SK-N-SH (cell line): ENCODE measurements at regions not wholly inside any gene's neighbourhood (a gene's known extent, or its start where the extent isn't known, plus 50 kb on each side); places are given as distances from the start of the nearest gene placed in this dataset.

Source experiments
- CTCF ChIA-PET: fragments of 300-600, 350-600 bp; formaldehyde crosslinking; extraction: SDS; loops from one replicate; lab custom pipeline; 2021; lab: Yijun Ruan, JAX
- POLR2A ChIA-PET: fragments of 350-600 bp; sonication (Branson Sonifier 250); formaldehyde crosslinking; extraction: SDS; loops from one replicate; lab custom pipeline; 2020; ENCODE audit warnings: antibody characterized with exemption, inconsistent platforms; lab: Yijun Ruan, JAX
- DNase-seq: peaks from one replicate; pipeline ENCODE4 v3.0.0; 2012
- H2AFZ ChIP-seq: fragments of 200-600 bp; sonication (generic); 2 replicates; pipeline ENCODE4 v1.8.1; 2016; ENCODE audit warnings: antibody characterized with exemption, mild to moderate bottlenecking, low read depth
- H3F3A ChIP-seq: fragments of 200-600 bp; sonication (generic); replicated peaks from 2 replicates; pipeline ENCODE3; 2016; ENCODE audit warnings: antibody characterized with exemption, mild to moderate bottlenecking; ENCODE audit not compliant: insufficient read depth
- H3K27ac ChIP-seq, 2 experiments: fragments of 200-500 bp in 1 of 2; fragments of 200-600 bp in 1 of 2; sonication (Bioruptor generic) in 1 of 2; sonication (generic), shearing (Covaris generic) in 1 of 2; 2 replicates each; pipeline versions ENCODE4 v1.5.1 to v1.6.1; 2014 to 2016; ENCODE audit warnings: low read depth in 2 of 2, inconsistent platforms in 1 of 2, low read length in 1 of 2, mild to moderate bottlenecking in 1 of 2, mixed read lengths in 1 of 2
- H3K27me3 ChIP-seq: fragments of 200-600 bp; sonication (generic), shearing (Covaris generic); 2 replicates; pipeline ENCODE4 v1.6.1; 2016; ENCODE audit warnings: mixed run types; ENCODE audit not compliant: insufficient read depth
- H3K36me3 ChIP-seq, 2 experiments: fragments of 200-500 bp in 1 of 2; fragments of 200-600 bp in 1 of 2; sonication (Bioruptor generic) in 1 of 2; sonication (generic) in 1 of 2; replicated peaks in 1 of 2; 2 replicates each; pipeline versions ENCODE3 to v1.5.1; 2014 to 2016; ENCODE audit warnings: low read length in 1 of 2, mild to moderate bottlenecking in 1 of 2; ENCODE audit not compliant: insufficient read depth in 2 of 2, control insufficient read depth in 1 of 2
- H3K4me1 ChIP-seq, 2 experiments: fragments of 200-500 bp in 1 of 2; fragments of 200-600 bp in 1 of 2; sonication (Bioruptor generic) in 1 of 2; sonication (generic), shearing (Covaris generic) in 1 of 2; 2 replicates each; pipeline versions ENCODE4 v1.5.1 to v1.6.1; 2014 to 2016; ENCODE audit warnings: low read depth in 1 of 2, low read length in 1 of 2, mixed run types in 1 of 2; ENCODE audit not compliant: insufficient read depth in 2 of 2, control insufficient read depth in 1 of 2
- H3K4me2 ChIP-seq: fragments of 200-600 bp; sonication (generic), shearing (Covaris generic); 2 replicates; pipeline ENCODE4 v1.6.1; 2017; ENCODE audit warnings: mixed run types
- H3K4me3 ChIP-seq, 2 experiments: fragments of 200-500 bp in 1 of 2; fragments of 200-600 bp in 1 of 2; sonication (Bioruptor generic) in 1 of 2; sonication (generic), shearing (Covaris generic) in 1 of 2; 2 replicates each; pipeline versions ENCODE4 v1.5.1 to v1.8.1; 2014 to 2016; ENCODE audit warnings: low read depth in 2 of 2, inconsistent platforms in 1 of 2, low read length in 1 of 2, mild to moderate bottlenecking in 1 of 2, mixed read lengths in 1 of 2, moderate library complexity in 1 of 2
- H3K79me2 ChIP-seq: fragments of 200-600 bp; sonication (generic); 2 replicates; pipeline ENCODE4 v1.8.1; 2017; ENCODE audit warnings: mild to moderate bottlenecking; ENCODE audit not compliant: insufficient read depth
- H3K9ac ChIP-seq: fragments of 200-600 bp; sonication (generic); 2 replicates; pipeline ENCODE4 v1.6.1; 2017; ENCODE audit warnings: mixed run types
- H3K9me2 ChIP-seq: fragments of 200-600 bp; sonication (generic); 2 replicates; pipeline ENCODE4 v1.6.1; 2017; ENCODE audit warnings: mixed run types
- H3K9me3 ChIP-seq: fragments of 200-600 bp; sonication (generic); 2 replicates; pipeline ENCODE4 v1.6.1; 2017; ENCODE audit warnings: mixed run types, mild to moderate bottlenecking, moderate library complexity
- H4K20me1 ChIP-seq: fragments of 200-600 bp; sonication (generic); 2 replicates; pipeline ENCODE4 v1.6.1; 2017; ENCODE audit warnings: mild to moderate bottlenecking, mixed run types; ENCODE audit not compliant: insufficient read depth
- ELF1 ChIP-seq: IDR thresholded peaks from 2 replicates; pipeline ENCODE4 v1.4.0; 2012
- EP300 ChIP-seq, 2 experiments: IDR thresholded peaks; 2 replicates each; pipeline versions ENCODE4 v1.4.0 to v1.6.1; 2012; ENCODE audit warnings: borderline replicate concordance in 1 of 2, low read depth in 1 of 2, low read length in 1 of 2
- FOXM1 ChIP-seq: IDR thresholded peaks from 2 replicates; pipeline ENCODE4 v1.4.0; 2012; ENCODE audit warnings: low read depth, mild to moderate bottlenecking
- GABPA ChIP-seq: IDR thresholded peaks from 2 replicates; pipeline ENCODE4 v1.4.0; 2012; ENCODE audit warnings: low read depth, mild to moderate bottlenecking
- GATA2 ChIP-seq: sonication (generic); formaldehyde crosslinking; IDR thresholded peaks from 2 replicates; pipeline ENCODE4 v1.5.0; 2020; ENCODE audit warnings: mild to moderate bottlenecking, missing genetic modification reagents
- JUND ChIP-seq: IDR thresholded peaks from 2 replicates; pipeline ENCODE4 v1.4.0; 2012
- MEF2A ChIP-seq: IDR thresholded peaks from 2 replicates; pipeline ENCODE4 v1.4.0; 2012; ENCODE audit warnings: low read depth, borderline replicate concordance
- MXI1 ChIP-seq: IDR thresholded peaks from 2 replicates; pipeline ENCODE4 v1.6.1; 2012; ENCODE audit warnings: mild to moderate bottlenecking, low read depth, low read length, improper control_type of control experiment
- NFIC ChIP-seq: IDR thresholded peaks from 2 replicates; pipeline ENCODE4 v1.4.0; 2012; ENCODE audit warnings: borderline replicate concordance
- NRF1 ChIP-seq: IDR thresholded peaks from 2 replicates; pipeline ENCODE4 v1.6.1; 2012; ENCODE audit warnings: low read depth, mild to moderate bottlenecking, low read length
- POLR2AphosphoS5 ChIP-seq: IDR thresholded peaks from 2 replicates; pipeline ENCODE4 v1.6.1; 2012; ENCODE audit warnings: low read depth, low read length
- RAD21 ChIP-seq: IDR thresholded peaks from 2 replicates; pipeline ENCODE4 v1.6.1; 2012; ENCODE audit warnings: mild to moderate bottlenecking, low read length
- RFX5 ChIP-seq: IDR thresholded peaks from 2 replicates; pipeline ENCODE4 v1.6.1; 2012; ENCODE audit warnings: mild to moderate bottlenecking, improper control_type of control experiment, low read length
- RXRA ChIP-seq: IDR thresholded peaks from 2 replicates; pipeline ENCODE4 v1.4.0; 2012; ENCODE audit warnings: low read depth, mild to moderate bottlenecking, borderline replicate concordance
- SIN3A ChIP-seq: IDR thresholded peaks from 2 replicates; pipeline ENCODE4 v1.6.1; 2012; ENCODE audit warnings: low read depth, mild to moderate bottlenecking, low read length, moderate library complexity, borderline replicate concordance
- SMC3 ChIP-seq: IDR thresholded peaks from 2 replicates; pipeline ENCODE4 v1.6.1; 2012; ENCODE audit warnings: low read depth, low read length, improper control_type of control experiment
- TAF1 ChIP-seq: IDR thresholded peaks from 2 replicates; pipeline ENCODE4 v1.6.1; 2012; ENCODE audit warnings: low read depth, mild to moderate bottlenecking, low read length, moderate library complexity, borderline replicate concordance
- TCF12 ChIP-seq: IDR thresholded peaks from 2 replicates; pipeline ENCODE4 v1.4.0; 2012
- YY1 ChIP-seq: IDR thresholded peaks from 2 replicates; pipeline ENCODE4 v1.4.0; 2012; ENCODE audit warnings: low read depth, mild to moderate bottlenecking
- WGBS: methylation state at CpG from one replicate; pipeline ENCODE4 v1.1.6; 2017; ENCODE audit warnings: low lambda C conversion rate; 5-methylcytosine and 5-hydroxymethylcytosine counted together
- TF ChIP-seq, protein P1 (sequence below): fragments of 150-350 bp; IDR thresholded peaks from 2 replicates; pipeline ENCODE4 v1.6.1; 2016; ENCODE audit warnings: mild to moderate bottlenecking, low read depth, low read length
- TF ChIP-seq, protein P2 (sequence below): IDR thresholded peaks from 2 replicates; pipeline ENCODE4 v1.4.0; 2012; ENCODE audit warnings: low read depth, borderline replicate concordance
- TF ChIP-seq, protein P3 (sequence below): IDR thresholded peaks from 2 replicates; pipeline ENCODE4 v1.4.0; 2012; ENCODE audit warnings: low read depth, borderline replicate concordance
- TF ChIP-seq, protein P4 (sequence below): IDR thresholded peaks from 2 replicates; pipeline ENCODE4; 2012
- TF ChIP-seq, protein P5 (sequence below): fragments of 200-600 bp; sonication (generic); IDR thresholded peaks from 2 replicates; pipeline ENCODE4 v1.6.1; 2017; ENCODE audit warnings: antibody characterized with exemption, mild to moderate bottlenecking, moderate library complexity

DNA sequence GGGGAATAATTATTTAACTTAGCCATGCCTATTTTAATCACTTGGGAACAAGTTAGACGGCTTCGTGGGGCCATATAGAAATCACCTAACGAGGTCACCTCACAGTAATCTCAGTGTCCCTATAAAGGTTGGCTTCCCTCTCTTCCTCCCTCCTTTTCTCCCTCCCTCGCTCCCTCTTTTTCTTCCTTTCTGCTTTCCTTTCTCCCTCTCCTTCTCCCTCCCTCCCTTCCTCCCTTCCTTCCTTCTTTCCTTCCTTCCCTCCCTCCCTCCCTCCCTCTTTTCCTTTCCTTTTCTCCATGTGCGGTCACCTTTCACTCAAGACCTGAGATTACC lies 206.1 kb upstream of the DPH6 start:
- Histone ChIP-seq H3K9ac (no peak overlapping the region), H3K4me3 (no peak overlapping the region), H3K9me2 (no peaks in the 10 kb centered on the region), H3K27ac (no peak overlapping the region; a peak in 1 of 4 replicates), H3K4me2 (no peak overlapping the region), H3K27me3 (no peaks in the 10 kb centered on the region), H3K9me3 (no peaks in the 10 kb centered on the region), H4K20me1 (no peaks in the 10 kb centered on the region), H3K79me2 (no peaks in the 10 kb centered on the region), H3K36me3 (no peaks in the 10 kb centered on the region), H2AFZ (no peak overlapping the region), H3K4me1 (peaks cover 0 to 19% of the 10 kb centered on the region in 2 experiments; a peak in 3 of 4 replicates), H3F3A (no peaks in the 10 kb centered on the region)
- no peak for DNase-seq
- TF ChIP-seq, protein P1, sequence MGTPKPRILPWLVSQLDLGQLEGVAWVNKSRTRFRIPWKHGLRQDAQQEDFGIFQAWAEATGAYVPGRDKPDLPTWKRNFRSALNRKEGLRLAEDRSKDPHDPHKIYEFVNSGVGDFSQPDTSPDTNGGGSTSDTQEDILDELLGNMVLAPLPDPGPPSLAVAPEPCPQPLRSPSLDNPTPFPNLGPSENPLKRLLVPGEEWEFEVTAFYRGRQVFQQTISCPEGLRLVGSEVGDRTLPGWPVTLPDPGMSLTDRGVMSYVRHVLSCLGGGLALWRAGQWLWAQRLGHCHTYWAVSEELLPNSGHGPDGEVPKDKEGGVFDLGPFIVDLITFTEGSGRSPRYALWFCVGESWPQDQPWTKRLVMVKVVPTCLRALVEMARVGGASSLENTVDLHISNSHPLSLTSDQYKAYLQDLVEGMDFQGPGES: no peak
- TF ChIP-seq RAD21 (no peak), ELF1 (no peak), NRF1 (no peak), RFX5 (no peak), MXI1 (no peak)
- TF ChIP-seq, protein P2, sequence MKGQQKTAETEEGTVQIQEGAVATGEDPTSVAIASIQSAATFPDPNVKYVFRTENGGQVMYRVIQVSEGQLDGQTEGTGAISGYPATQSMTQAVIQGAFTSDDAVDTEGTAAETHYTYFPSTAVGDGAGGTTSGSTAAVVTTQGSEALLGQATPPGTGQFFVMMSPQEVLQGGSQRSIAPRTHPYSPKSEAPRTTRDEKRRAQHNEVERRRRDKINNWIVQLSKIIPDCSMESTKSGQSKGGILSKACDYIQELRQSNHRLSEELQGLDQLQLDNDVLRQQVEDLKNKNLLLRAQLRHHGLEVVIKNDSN: no peak
- ChIA-PET POLR2A (no interaction called here), CTCF (interaction anchor here (0.6 to 4.1 kb wide), 61 partner anchors 10 to 1382 kb away, joined by 3 to 24 read pairs (median 4); no protein-coding TSS in a partner anchor)
- WGBS: 93% methylated on average over 5 of the region's 5 CpGs

DNA sequence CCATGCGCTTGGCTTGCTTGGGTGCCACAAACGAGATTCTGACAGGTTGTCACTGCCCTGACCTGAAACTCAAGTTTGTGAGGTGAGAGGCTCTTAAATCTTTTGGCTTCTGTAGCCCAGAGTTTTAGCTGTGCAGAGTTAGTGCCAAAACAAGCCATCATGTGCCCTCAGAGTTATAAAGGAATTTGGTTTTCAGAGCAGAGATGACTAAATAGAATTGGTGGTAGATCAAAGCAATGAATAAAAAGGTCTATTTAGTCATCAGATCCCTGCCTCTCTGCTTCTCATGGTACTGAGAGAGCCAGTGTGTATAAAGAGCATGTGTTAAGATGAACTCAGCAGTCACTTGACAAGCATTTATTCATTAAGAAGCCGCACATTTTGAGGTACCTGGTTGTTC lies 207.5 kb upstream of the DPH6 start:
- Histone ChIP-seq H3K9me3 (no peaks in the 10 kb centered on the region), H4K20me1 (no peaks in the 10 kb centered on the region), H3K27ac (no peak overlapping the region), H3K79me2 (no peaks in the 10 kb centered on the region), H3K27me3 (no peaks in the 10 kb centered on the region), H3K4me1 (peaks cover 0 to 19% of the 10 kb centered on the region in 2 experiments; a peak in 3 of 4 replicates), H3K9me2 (no peaks in the 10 kb centered on the region), H2AFZ (no peak overlapping the region), H3K4me3 (no peak overlapping the region), H3K4me2 (no peak overlapping the region), H3K9ac (no peak overlapping the region), H3F3A (no peaks in the 10 kb centered on the region), H3K36me3 (no peaks in the 10 kb centered on the region)
- ChIA-PET POLR2A (no interaction called here), CTCF (interaction anchor here (0.9 to 4.1 kb wide), 3 partner anchors 9 to 723 kb away, joined by 3 to 21 read pairs (median 3); no protein-coding TSS in a partner anchor)
- no peak for DNase-seq
- 92% methylated on average over 3 of the region's 3 CpGs for WGBS
- TF ChIP-seq FOXM1 (no peak), TAF1 (no peak), YY1 (no peak), GATA2 (no peak), ELF1 (no peak), NRF1 (no peak), JUND (no peak), TCF12 (peak; percentile 5; the same call in 1 of the 2 replicates), MXI1 (no peak), MEF2A (no peak), GABPA (no peak), RXRA (no peak), SIN3A (no peak), EP300 (IDR thresholded peaks at IDR 0.05; ENCODE audit: borderline replicate concordance in 1 of 2, low read depth in 1 of 2, low read length in 1 of 2) (0 out of 4 replicates have a peak, but pooled peaks of 1 of the 2 experiments have one; percentile 8), NFIC (peak; percentile 36; the same call in 1 of the 2 replicates), POLR2AphosphoS5 (no peak), RAD21 (no peak), SMC3 (no peak)
- TF ChIP-seq, protein P3, sequence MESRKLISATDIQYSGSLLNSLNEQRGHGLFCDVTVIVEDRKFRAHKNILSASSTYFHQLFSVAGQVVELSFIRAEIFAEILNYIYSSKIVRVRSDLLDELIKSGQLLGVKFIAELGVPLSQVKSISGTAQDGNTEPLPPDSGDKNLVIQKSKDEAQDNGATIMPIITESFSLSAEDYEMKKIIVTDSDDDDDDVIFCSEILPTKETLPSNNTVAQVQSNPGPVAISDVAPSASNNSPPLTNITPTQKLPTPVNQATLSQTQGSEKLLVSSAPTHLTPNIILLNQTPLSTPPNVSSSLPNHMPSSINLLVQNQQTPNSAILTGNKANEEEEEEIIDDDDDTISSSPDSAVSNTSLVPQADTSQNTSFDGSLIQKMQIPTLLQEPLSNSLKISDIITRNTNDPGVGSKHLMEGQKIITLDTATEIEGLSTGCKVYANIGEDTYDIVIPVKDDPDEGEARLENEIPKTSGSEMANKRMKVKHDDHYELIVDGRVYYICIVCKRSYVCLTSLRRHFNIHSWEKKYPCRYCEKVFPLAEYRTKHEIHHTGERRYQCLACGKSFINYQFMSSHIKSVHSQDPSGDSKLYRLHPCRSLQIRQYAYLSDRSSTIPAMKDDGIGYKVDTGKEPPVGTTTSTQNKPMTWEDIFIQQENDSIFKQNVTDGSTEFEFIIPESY: no peak
- TF ChIP-seq, protein P4, sequence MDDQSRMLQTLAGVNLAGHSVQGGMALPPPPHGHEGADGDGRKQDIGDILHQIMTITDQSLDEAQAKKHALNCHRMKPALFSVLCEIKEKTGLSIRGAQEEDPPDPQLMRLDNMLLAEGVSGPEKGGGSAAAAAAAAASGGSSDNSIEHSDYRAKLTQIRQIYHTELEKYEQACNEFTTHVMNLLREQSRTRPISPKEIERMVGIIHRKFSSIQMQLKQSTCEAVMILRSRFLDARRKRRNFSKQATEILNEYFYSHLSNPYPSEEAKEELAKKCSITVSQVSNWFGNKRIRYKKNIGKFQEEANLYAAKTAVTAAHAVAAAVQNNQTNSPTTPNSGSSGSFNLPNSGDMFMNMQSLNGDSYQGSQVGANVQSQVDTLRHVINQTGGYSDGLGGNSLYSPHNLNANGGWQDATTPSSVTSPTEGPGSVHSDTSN: 0 out of 2 replicates have a peak, but pooled peaks have one; percentile 14
- TF ChIP-seq, protein P5, sequence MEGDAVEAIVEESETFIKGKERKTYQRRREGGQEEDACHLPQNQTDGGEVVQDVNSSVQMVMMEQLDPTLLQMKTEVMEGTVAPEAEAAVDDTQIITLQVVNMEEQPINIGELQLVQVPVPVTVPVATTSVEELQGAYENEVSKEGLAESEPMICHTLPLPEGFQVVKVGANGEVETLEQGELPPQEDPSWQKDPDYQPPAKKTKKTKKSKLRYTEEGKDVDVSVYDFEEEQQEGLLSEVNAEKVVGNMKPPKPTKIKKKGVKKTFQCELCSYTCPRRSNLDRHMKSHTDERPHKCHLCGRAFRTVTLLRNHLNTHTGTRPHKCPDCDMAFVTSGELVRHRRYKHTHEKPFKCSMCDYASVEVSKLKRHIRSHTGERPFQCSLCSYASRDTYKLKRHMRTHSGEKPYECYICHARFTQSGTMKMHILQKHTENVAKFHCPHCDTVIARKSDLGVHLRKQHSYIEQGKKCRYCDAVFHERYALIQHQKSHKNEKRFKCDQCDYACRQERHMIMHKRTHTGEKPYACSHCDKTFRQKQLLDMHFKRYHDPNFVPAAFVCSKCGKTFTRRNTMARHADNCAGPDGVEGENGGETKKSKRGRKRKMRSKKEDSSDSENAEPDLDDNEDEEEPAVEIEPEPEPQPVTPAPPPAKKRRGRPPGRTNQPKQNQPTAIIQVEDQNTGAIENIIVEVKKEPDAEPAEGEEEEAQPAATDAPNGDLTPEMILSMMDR: no peak
